K562 (cell line): ENCODE measurements at regions not wholly inside any gene's neighbourhood (a gene's known extent, or its start where the extent isn't known, plus 50 kb on each side); places are given as distances from the start of the nearest gene placed in this dataset.
A peak's percentile ranks its signal among the peaks of the same experiment; 100 is the strongest.

Source experiments
- ADNP ChIP-seq: fragments of 200-800 bp; sonication (Bioruptor generic); IDR thresholded peaks from 2 replicates; pipeline ENCODE4 v1.6.1; 2016; ENCODE audit warnings: missing genetic modification characterization, missing compliant biosample characterization
- BHLHE40 ChIP-seq: IDR thresholded peaks from 2 replicates; pipeline ENCODE4 v1.6.1; 2011; ENCODE audit warnings: low read length, improper control_type of control experiment
- BMI1 ChIP-seq: fragments of 150-350 bp; IDR thresholded peaks from 2 replicates; pipeline ENCODE4 v1.6.1; 2014; ENCODE audit warnings: low read length
- CBFA2T3 ChIP-seq: fragments of 450-650 bp; IDR thresholded peaks from 2 replicates; pipeline ENCODE4 v1.6.1; 2017
- CBX8 ChIP-seq: fragments of 200-600 bp; sonication (generic); IDR thresholded peaks from 2 replicates; pipeline ENCODE4 v1.6.1; 2012; ENCODE audit warnings: borderline replicate concordance, mixed run types, low read depth, mild to moderate bottlenecking, moderate library complexity, mixed read lengths, low read length, control low read depth, inconsistent platforms; ENCODE audit not compliant: poor library complexity, severe bottlenecking; ENCODE audit errors: extremely low read depth
- CHD1 ChIP-seq: fragments of 200-600 bp; sonication (generic); IDR thresholded peaks from one replicate; pipeline ENCODE4 v1.6.1; 2012; ENCODE audit warnings: mild to moderate bottlenecking, moderate library complexity, low read length, inconsistent platforms
- CREM ChIP-seq: IDR thresholded peaks from 2 replicates; pipeline ENCODE4 v1.6.1; 2014; ENCODE audit warnings: antibody characterized with exemption, low read depth
- ESRRA ChIP-seq: fragments of 450-650 bp; IDR thresholded peaks from 2 replicates; pipeline ENCODE4 v1.6.1; 2014; ENCODE audit warnings: low read depth, mild to moderate bottlenecking, moderate library complexity, borderline replicate concordance
- FIP1L1 ChIP-seq: fragments of 200-400 bp; formaldehyde crosslinking; IDR thresholded peaks from 2 replicates; pipeline ENCODE4 v1.6.1; 2018; ENCODE audit warnings: mild to moderate bottlenecking, low read depth, low read length; ENCODE audit not compliant: poor library complexity, severe bottlenecking
- FOS ChIP-seq: IDR thresholded peaks from 3 replicates; pipeline ENCODE4 v1.6.1; 2011; ENCODE audit not compliant: insufficient read length; ENCODE audit errors: extremely low read depth
- GATAD2B ChIP-seq: fragments of 450-650 bp; IDR thresholded peaks from 2 replicates; pipeline ENCODE4 v1.6.1; 2017; ENCODE audit warnings: mild to moderate bottlenecking, borderline replicate concordance
- HDGF ChIP-seq: fragments of 450-650 bp; IDR thresholded peaks from 2 replicates; pipeline ENCODE4 v1.6.1; 2016
- HSF4 ChIP-seq: fragments of 250-450 bp; sonication (Bioruptor Pico); IDR thresholded peaks from 2 replicates; pipeline ENCODE4 v2.1.2; 2022; ENCODE audit warnings: mild to moderate bottlenecking, moderate library complexity, borderline replicate concordance
- NONO ChIP-seq, 2 experiments: fragments of 200-400 bp in 1 of 2; fragments of 450-650 bp in 1 of 2; formaldehyde crosslinking in 1 of 2; IDR thresholded peaks; 2 replicates each; pipeline ENCODE4 v1.6.1; 2017; ENCODE audit warnings: low read depth in 2 of 2, mild to moderate bottlenecking in 2 of 2, moderate library complexity in 2 of 2, low read length in 1 of 2
- RUNX1 ChIP-seq: sonication (generic); IDR thresholded peaks from 2 replicates; pipeline ENCODE4 v1.6.1; 2016; ENCODE audit warnings: antibody characterized with exemption, low read depth
- STAT5B ChIP-seq: fragments of 250-450 bp; sonication (Bioruptor Pico); IDR thresholded peaks from 2 replicates; pipeline ENCODE4 v1.8.0; 2021; ENCODE audit warnings: mild to moderate bottlenecking, inconsistent platforms
- TGIF2 ChIP-seq: sonication (generic); formaldehyde crosslinking; IDR thresholded peaks from 2 replicates; pipeline ENCODE4 v1.8.1; 2022; ENCODE audit warnings: mild to moderate bottlenecking, missing genetic modification reagents, moderate library complexity
- ZNF140 ChIP-seq: fragments of 250-450 bp; sonication (Bioruptor Pico); IDR thresholded peaks from 2 replicates; pipeline ENCODE4 v1.8.0; 2021; ENCODE audit warnings: moderate library complexity, mild to moderate bottlenecking, inconsistent platforms
- ZNF143 ChIP-seq: sonication (generic); formaldehyde crosslinking; IDR thresholded peaks from 2 replicates; pipeline ENCODE4 v1.9.0; 2022; ENCODE audit warnings: mild to moderate bottlenecking, missing genetic modification reagents
- ZNF165 ChIP-seq: fragments of 250-450 bp; sonication (Bioruptor Pico); IDR thresholded peaks from 2 replicates; pipeline ENCODE4 v1.4.0; 2020; ENCODE audit warnings: borderline replicate concordance
- ZNF23 ChIP-seq: fragments of 250-450 bp; sonication (Bioruptor Pico); IDR thresholded peaks from 2 replicates; pipeline ENCODE4 v1.4.0; 2020; ENCODE audit warnings: mild to moderate bottlenecking
- ZNF507 ChIP-seq: conservative IDR thresholded peaks from 2 replicates; pipeline ENCODE4 v1.6.1; 2017; ENCODE audit warnings: missing genetic modification characterization, missing compliant biosample characterization
- ZNF551 ChIP-seq: fragments of 250-450 bp; sonication (Bioruptor Pico); IDR thresholded peaks from 2 replicates; pipeline ENCODE4 v1.5.0; 2021; ENCODE audit warnings: mild to moderate bottlenecking, moderate library complexity
- TF ChIP-seq, protein P1 (sequence below): fragments of 250-450 bp; sonication (Bioruptor Pico); IDR thresholded peaks from 2 replicates; pipeline ENCODE4 v1.8.0; 2021; ENCODE audit warnings: mild to moderate bottlenecking, moderate library complexity
- TF ChIP-seq, protein P2 (sequence below): fragments of 450-650 bp; IDR thresholded peaks from 2 replicates; pipeline ENCODE4 v1.6.1; 2017; ENCODE audit warnings: mild to moderate bottlenecking, moderate library complexity
- TF ChIP-seq, protein P3 (sequence below): IDR thresholded peaks from 3 replicates; pipeline ENCODE4 v1.6.1; 2011; ENCODE audit warnings: borderline replicate concordance, mild to moderate bottlenecking, moderate library complexity; ENCODE audit not compliant: insufficient read length; ENCODE audit errors: extremely low read depth

DNA sequence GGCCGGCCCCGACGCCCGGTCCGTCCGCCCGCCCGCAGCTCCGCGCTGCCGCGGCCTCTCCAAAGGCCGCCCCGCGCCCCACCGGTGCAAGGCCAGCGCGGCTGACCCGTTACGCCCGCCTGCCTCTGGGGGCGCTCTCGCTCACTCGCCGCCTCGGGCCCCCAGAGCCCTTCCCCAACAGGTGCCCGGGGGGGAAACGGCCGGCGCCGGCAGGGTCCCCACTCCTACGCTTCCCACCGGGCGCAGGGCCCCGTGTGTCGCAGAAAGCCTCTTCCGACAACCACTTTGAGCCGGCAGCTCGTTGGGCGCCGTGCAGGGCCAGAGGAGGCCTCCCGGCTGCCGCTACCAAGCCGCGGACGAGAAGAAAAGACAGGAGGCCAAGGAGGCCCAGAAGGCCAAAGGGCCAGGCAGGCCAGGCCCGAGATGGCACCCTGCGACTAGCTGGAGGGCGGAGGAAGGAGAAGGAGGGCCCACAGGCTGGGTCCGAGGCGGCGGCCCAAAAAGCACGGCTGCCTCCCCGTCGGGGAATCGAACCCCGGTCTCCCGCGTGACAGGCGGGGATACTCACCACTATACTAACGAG lies 64.9 kb upstream of the FCGR2A start (continued):
- TF ChIP-seq ZNF143 (CRISPR knock-in tag) (no peak), NONO (IDR thresholded peaks at IDR 0.05; ENCODE audit: low read depth in 2 of 2, low read length in 1 of 2) (peak in 1 of 2 experiments; percentile 30; a peak in 1 of 4 replicates), ZNF165 (CRISPR knock-in tag) (no peak), CBFA2T3 (no peak), BMI1 (no peak), TGIF2 (0 out of 2 replicates have a peak, but pooled peaks have one; percentile 41), RUNX1 (no peak), ADNP (tag) (no peak), ZNF140 (CRISPR knock-in tag) (no peak), HSF4 (CRISPR knock-in tag) (no peak), STAT5B (no peak), CHD1 (no peak), ZNF507 (no peak), ESRRA (no peak), BHLHE40 (peak; percentile 24; the same call in 1 of the 2 replicates), FIP1L1 (no peak), CREM (0 out of 2 replicates have a peak, but pooled peaks have one; percentile 8), GATAD2B (no peak; the same call in 1 of the 2 replicates), ZNF23 (no peak), ZNF551 (CRISPR knock-in tag) (no peak), FOS (no peak), HDGF (no peak), CBX8 (no peak)
- TF ChIP-seq, protein P1, sequence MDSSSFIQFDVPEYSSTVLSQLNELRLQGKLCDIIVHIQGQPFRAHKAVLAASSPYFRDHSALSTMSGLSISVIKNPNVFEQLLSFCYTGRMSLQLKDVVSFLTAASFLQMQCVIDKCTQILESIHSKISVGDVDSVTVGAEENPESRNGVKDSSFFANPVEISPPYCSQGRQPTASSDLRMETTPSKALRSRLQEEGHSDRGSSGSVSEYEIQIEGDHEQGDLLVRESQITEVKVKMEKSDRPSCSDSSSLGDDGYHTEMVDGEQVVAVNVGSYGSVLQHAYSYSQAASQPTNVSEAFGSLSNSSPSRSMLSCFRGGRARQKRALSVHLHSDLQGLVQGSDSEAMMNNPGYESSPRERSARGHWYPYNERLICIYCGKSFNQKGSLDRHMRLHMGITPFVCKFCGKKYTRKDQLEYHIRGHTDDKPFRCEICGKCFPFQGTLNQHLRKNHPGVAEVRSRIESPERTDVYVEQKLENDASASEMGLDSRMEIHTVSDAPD (CRISPR knock-in tag) = no peak
- TF ChIP-seq, protein P2, sequence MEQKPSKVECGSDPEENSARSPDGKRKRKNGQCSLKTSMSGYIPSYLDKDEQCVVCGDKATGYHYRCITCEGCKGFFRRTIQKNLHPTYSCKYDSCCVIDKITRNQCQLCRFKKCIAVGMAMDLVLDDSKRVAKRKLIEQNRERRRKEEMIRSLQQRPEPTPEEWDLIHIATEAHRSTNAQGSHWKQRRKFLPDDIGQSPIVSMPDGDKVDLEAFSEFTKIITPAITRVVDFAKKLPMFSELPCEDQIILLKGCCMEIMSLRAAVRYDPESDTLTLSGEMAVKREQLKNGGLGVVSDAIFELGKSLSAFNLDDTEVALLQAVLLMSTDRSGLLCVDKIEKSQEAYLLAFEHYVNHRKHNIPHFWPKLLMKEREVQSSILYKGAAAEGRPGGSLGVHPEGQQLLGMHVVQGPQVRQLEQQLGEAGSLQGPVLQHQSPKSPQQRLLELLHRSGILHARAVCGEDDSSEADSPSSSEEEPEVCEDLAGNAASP = no peak
- TF ChIP-seq, protein P3, sequence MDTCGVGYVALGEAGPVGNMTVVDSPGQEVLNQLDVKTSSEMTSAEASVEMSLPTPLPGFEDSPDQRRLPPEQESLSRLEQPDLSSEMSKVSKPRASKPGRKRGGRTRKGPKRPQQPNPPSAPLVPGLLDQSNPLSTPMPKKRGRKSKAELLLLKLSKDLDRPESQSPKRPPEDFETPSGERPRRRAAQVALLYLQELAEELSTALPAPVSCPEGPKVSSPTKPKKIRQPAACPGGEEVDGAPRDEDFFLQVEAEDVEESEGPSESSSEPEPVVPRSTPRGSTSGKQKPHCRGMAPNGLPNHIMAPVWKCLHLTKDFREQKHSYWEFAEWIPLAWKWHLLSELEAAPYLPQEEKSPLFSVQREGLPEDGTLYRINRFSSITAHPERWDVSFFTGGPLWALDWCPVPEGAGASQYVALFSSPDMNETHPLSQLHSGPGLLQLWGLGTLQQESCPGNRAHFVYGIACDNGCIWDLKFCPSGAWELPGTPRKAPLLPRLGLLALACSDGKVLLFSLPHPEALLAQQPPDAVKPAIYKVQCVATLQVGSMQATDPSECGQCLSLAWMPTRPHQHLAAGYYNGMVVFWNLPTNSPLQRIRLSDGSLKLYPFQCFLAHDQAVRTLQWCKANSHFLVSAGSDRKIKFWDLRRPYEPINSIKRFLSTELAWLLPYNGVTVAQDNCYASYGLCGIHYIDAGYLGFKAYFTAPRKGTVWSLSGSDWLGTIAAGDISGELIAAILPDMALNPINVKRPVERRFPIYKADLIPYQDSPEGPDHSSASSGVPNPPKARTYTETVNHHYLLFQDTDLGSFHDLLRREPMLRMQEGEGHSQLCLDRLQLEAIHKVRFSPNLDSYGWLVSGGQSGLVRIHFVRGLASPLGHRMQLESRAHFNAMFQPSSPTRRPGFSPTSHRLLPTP = peak; percentile 29
